Kidney (tissue), 13 donors: ENCODE measurements at regions not wholly inside any gene's neighbourhood (a gene's known extent, or its start where the extent isn't known, plus 50 kb on each side); places are given as distances from the start of the nearest gene placed in this dataset.

ENCODE experiments used
- DNase-seq, 5 donors: peaks; one replicate each; pipeline ENCODE4 v3.0.0-alpha.2; 2013 to 2020
- FAIRE-seq: peaks from 2 replicates; lab custom pipeline; 2012; peaks lifted over from hg19 to GRCh38; lab: Jason Lieb, UNC
- H3K27ac ChIP-seq, 2 donors: one replicate each; pipeline ENCODE4 v1.7.0; 2013; ENCODE audit warnings: low read depth in 2 of 2, low read length in 2 of 2, inconsistent platforms in 1 of 2
- H3K27me3 ChIP-seq: one replicate; pipeline ENCODE4 v1.7.1; 2013; ENCODE audit warnings: low read length, inconsistent platforms; ENCODE audit not compliant: control insufficient read depth, insufficient read depth
- H3K36me3 ChIP-seq, 3 donors: one replicate each; pipeline versions ENCODE4 v1.7.0 to v1.7.1; 2013; ENCODE audit warnings: low read length in 3 of 3, control low read depth in 1 of 3, inconsistent platforms in 1 of 3; ENCODE audit not compliant: insufficient read depth in 3 of 3, control insufficient read depth in 2 of 3
- H3K4me1 ChIP-seq, 3 donors: one replicate each; pipeline versions ENCODE4 v1.7.0 to v1.7.1; 2013; ENCODE audit warnings: low read length in 3 of 3, inconsistent platforms in 1 of 3, low read depth in 1 of 3; ENCODE audit not compliant: control insufficient read depth in 2 of 3, insufficient read depth in 2 of 3
- H3K4me3 ChIP-seq, 3 donors: one replicate each; pipeline versions ENCODE4 v1.7.0 to v1.8.1; 2013; ENCODE audit warnings: low read length in 3 of 3, control low read depth in 1 of 3, inconsistent platforms in 1 of 3
- H3K9ac ChIP-seq, 3 donors: one replicate each; pipeline versions ENCODE4 v1.7.0 to v1.7.1; 2013; ENCODE audit warnings: low read length in 3 of 3, control low read depth in 1 of 3, inconsistent platforms in 1 of 3
- H3K9me3 ChIP-seq, 3 donors: one replicate each; pipeline versions ENCODE4 v1.7.0 to v1.7.1; 2013; ENCODE audit warnings: low read length in 3 of 3, control low read depth in 1 of 3, inconsistent platforms in 1 of 3; ENCODE audit not compliant: control insufficient read depth in 2 of 3, insufficient read depth in 1 of 3
- CTCF ChIP-seq: IDR thresholded peaks from 3 replicates; pipeline ENCODE4 v1.5.1; 2012; ENCODE audit warnings: mild to moderate bottlenecking, moderate library complexity, borderline replicate concordance; ENCODE audit not compliant: insufficient read depth; ENCODE audit errors: extremely low read depth
- intact Hi-C: fragments of 100-400 bp; cut with DNase I; formaldehyde crosslinking; loops from one replicate; pipeline ENCODE4 v1.11.1; 2022
- donor health status: control.
- donor health status: control.
- donor health status: control.
- donor health status: control.
- donor health status: control.
- donor health status: DM: yes; HTN: yes; CAD: no.
- donor health status: Normal renal cell carcinoma (clear cell type).

GRCh38 chr15:97141871-97142270 is 811.4 kb downstream of the NR2F2 start:
- DNase-seq = no peak
- Histone ChIP-seq H3K9ac (no peak overlapping the region), H3K9me3 (no peaks in the 10 kb centered on the region), H3K27ac (no peak overlapping the region), H3K36me3 (no peaks in the 10 kb centered on the region), H3K27me3 (no peaks in the 10 kb centered on the region), H3K4me1 (no peaks in the 10 kb centered on the region), H3K4me3 (no peak overlapping the region)
- FAIRE-seq = no peak
- intact Hi-C loops = no loop called here
- TF ChIP-seq CTCF = no peak

GRCh38 chr15:97143592-97144376 is 813.3 kb downstream of the NR2F2 start:
- TF ChIP-seq CTCF = no peak
- H3K9me3 ChIP-seq = no peaks in the 10 kb centered on the region
- H3K4me3 ChIP-seq = no peak overlapping the region
- H3K27me3 ChIP-seq = no peaks in the 10 kb centered on the region
- no peak for FAIRE-seq
- H3K36me3 ChIP-seq = no peaks in the 10 kb centered on the region
- no peak overlapping the region for H3K27ac ChIP-seq
- intact Hi-C loops = no loop called here
- no peak overlapping the region for H3K9ac ChIP-seq
- H3K4me1 ChIP-seq = no peaks in the 10 kb centered on the region
- no peak for DNase-seq

- Histone ChIP-seq H3K9ac (no peak overlapping the region), H3K9me3 (no peaks in the 10 kb centered on the region), H3K36me3 (no peaks in the 10 kb centered on the region), H3K27me3 (no peaks in the 10 kb centered on the region), H3K4me1 (no peaks in the 10 kb centered on the region), H3K4me3 (no peak overlapping the region), H3K27ac (no peak overlapping the region)
- intact Hi-C loops = no loop called here
- DNase-seq (no peak), FAIRE-seq (no peak)
- TF ChIP-seq CTCF = no peak
These were observed 813.8 kb downstream of the NR2F2 start for GRCh38 chr15:97144377-97144711.
